ENCODE measurements at regions not wholly inside any gene's neighbourhood (a gene's known extent, or its start where the extent isn't known, plus 50 kb on each side); places are given as distances from the start of the nearest gene placed in this dataset.

DNA sequence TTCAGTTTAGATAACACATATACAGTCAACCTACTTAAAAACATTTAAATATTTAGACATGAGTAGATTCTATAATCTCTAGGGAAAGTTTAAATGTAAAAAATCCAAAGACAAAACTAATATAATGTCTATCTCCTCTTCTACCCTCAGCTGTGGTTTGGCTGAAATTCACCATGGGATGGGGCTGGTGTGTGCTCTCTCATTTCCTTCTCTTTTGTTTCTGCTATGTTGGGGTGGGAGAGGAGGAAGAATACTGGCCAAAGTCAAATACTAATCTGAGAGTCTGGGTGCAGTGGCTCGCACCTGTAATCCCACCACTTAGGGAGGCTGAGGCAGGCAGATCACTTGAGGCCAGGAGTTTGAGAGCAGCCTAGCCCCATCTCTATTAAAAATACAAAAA lies 1673.9 kb upstream of the SEL1L start:
- no peaks in the 10 kb centered on the region for H3K9me3 ChIP-seq (ENCODE audit: control insufficient read depth, insufficient read depth, low read depth, low read length)
- H3K4me3 ChIP-seq (ENCODE audit: low read depth, low read length) = no peak overlapping the region
- H3K36me3 ChIP-seq (ENCODE audit: control insufficient read depth in 2 of 2, insufficient read depth in 1 of 2, low read length in 2 of 2) = no peaks in the 10 kb centered on the region
- no peak overlapping the region for H3K27ac ChIP-seq (ENCODE audit: extremely low read depth, low read depth, low read length)
- TF ChIP-seq GLI2 (tag by site-specific recombination; IDR thresholded peaks at IDR 0.05; ENCODE audit: borderline replicate concordance, low read depth) = no peak
- TF ChIP-seq GFI1B (tag by site-specific recombination; IDR thresholded peaks at IDR 0.05) = no peak
- TF ChIP-seq, protein P1, sequence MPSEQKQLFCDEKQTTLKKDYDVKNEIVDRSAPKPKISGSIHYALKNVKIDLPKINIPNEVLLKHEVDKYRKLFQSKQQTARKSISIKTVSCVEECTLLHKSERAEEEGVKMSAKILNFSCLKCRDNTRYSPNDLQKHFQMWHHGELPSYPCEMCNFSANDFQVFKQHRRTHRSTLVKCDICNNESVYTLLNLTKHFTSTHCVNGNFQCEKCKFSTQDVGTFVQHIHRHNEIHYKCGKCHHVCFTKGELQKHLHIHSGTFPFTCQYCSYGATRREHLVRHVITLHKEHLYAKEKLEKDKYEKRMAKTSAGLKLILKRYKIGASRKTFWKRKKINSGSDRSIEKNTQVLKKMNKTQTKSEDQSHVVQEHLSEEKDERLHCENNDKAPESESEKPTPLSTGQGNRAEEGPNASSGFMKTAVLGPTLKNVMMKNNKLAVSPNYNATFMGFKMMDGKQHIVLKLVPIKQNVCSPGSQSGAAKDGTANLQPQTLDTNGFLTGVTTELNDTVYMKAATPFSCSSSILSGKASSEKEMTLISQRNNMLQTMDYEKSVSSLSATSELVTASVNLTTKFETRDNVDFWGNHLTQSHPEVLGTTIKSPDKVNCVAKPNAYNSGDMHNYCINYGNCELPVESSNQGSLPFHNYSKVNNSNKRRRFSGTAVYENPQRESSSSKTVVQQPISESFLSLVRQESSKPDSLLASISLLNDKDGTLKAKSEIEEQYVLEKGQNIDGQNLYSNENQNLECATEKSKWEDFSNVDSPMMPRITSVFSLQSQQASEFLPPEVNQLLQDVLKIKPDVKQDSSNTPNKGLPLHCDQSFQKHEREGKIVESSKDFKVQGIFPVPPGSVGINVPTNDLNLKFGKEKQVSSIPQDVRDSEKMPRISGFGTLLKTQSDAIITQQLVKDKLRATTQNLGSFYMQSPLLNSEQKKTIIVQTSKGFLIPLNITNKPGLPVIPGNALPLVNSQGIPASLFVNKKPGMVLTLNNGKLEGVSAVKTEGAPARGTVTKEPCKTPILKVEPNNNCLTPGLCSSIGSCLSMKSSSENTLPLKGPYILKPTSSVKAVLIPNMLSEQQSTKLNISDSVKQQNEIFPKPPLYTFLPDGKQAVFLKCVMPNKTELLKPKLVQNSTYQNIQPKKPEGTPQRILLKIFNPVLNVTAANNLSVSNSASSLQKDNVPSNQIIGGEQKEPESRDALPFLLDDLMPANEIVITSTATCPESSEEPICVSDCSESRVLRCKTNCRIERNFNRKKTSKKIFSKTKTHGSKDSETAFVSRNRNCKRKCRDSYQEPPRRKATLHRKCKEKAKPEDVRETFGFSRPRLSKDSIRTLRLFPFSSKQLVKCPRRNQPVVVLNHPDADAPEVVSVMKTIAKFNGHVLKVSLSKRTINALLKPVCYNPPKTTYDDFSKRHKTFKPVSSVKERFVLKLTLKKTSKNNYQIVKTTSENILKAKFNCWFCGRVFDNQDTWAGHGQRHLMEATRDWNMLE (tag by site-specific recombination; conservative IDR thresholded peaks at IDR 0.05; ENCODE audit: low read depth) = no peak
- TF ChIP-seq MEIS1 (CRISPR knock-in tag; IDR thresholded peaks at IDR 0.05; ENCODE audit: borderline replicate concordance) = no peak
- TF ChIP-seq SETDB1 (IDR thresholded peaks at IDR 0.05; ENCODE audit: insufficient read length, low read length) = no peak
- no peak for TF ChIP-seq ZNF155 (tag by site-specific recombination; IDR thresholded peaks at IDR 0.05)
- no peak for TF ChIP-seq OVOL3 (tag by site-specific recombination; IDR thresholded peaks at IDR 0.05)
- no peak for TF ChIP-seq ZNF311 (tag by site-specific recombination; IDR thresholded peaks at IDR 0.05; ENCODE audit: borderline replicate concordance)
- TF ChIP-seq KLF8 (tag by site-specific recombination; IDR thresholded peaks at IDR 0.05) = no peak
- TF ChIP-seq, protein P2, sequence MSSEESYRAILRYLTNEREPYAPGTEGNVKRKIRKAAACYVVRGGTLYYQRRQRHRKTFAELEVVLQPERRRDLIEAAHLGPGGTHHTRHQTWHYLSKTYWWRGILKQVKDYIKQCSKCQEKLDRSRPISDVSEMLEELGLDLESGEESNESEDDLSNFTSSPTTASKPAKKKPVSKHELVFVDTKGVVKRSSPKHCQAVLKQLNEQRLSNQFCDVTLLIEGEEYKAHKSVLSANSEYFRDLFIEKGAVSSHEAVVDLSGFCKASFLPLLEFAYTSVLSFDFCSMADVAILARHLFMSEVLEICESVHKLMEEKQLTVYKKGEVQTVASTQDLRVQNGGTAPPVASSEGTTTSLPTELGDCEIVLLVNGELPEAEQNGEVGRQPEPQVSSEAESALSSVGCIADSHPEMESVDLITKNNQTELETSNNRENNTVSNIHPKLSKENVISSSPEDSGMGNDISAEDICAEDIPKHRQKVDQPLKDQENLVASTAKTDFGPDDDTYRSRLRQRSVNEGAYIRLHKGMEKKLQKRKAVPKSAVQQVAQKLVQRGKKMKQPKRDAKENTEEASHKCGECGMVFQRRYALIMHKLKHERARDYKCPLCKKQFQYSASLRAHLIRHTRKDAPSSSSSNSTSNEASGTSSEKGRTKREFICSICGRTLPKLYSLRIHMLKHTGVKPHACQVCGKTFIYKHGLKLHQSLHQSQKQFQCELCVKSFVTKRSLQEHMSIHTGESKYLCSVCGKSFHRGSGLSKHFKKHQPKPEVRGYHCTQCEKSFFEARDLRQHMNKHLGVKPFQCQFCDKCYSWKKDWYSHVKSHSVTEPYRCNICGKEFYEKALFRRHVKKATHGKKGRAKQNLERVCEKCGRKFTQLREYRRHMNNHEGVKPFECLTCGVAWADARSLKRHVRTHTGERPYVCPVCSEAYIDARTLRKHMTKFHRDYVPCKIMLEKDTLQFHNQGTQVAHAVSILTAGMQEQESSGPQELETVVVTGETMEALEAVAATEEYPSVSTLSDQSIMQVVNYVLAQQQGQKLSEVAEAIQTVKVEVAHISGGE (tag by site-specific recombination; conservative IDR thresholded peaks at IDR 0.05; ENCODE audit: low read depth) = no peak
- TF ChIP-seq, protein P3, sequence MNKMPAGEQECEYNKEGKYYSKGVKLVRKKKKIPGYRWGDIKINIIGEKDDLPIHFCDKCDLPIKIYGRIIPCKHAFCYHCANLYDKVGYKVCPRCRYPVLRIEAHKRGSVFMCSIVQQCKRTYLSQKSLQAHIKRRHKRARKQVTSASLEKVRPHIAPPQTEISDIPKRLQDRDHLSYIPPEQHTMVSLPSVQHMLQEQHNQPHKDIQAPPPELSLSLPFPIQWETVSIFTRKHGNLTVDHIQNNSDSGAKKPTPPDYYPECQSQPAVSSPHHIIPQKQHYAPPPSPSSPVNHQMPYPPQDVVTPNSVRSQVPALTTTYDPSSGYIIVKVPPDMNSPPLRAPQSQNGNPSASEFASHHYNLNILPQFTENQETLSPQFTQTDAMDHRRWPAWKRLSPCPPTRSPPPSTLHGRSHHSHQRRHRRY (tag by site-specific recombination; IDR thresholded peaks at IDR 0.05) = no peak
- no peak for TF ChIP-seq ZNF48 (tag by site-specific recombination; IDR thresholded peaks at IDR 0.05)
- no peaks in the 10 kb centered on the region for H3K4me1 ChIP-seq (ENCODE audit: control insufficient read depth, insufficient read depth, low read length)
- ChIA-PET CTCF (no interaction called here), POLR2A (no interaction called here)

DNA sequence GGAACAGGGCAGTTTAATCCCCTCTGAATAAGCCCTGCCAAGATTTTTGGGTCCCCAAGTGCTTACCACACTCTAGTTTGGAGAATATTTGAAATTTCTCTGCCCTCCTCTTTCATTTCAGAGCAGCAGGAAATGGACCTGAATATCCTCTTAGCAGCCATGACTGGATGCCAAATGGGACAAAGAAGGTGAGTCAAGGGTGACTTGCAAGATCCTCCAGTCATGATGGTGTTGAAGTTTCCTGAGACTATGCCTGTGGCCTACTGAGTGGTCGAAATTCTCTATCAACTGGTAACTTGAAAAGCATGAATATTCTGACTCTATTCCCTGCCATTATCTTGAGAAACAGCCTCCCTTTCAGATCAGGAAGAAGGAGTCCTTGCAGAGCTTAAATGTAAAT lies 1674.7 kb upstream of the SEL1L start:
- no peaks in the 10 kb centered on the region for H3K9me3 ChIP-seq (ENCODE audit: control insufficient read depth, insufficient read depth, low read depth, low read length)
- CTCF ChIA-PET = no interaction called here
- no peak overlapping the region for H3K4me3 ChIP-seq (ENCODE audit: low read depth, low read length)
- POLR2A ChIA-PET = no interaction called here
- H3K27ac ChIP-seq (ENCODE audit: extremely low read depth, low read depth, low read length) = no peak overlapping the region
- no peaks in the 10 kb centered on the region for H3K36me3 ChIP-seq (ENCODE audit: control insufficient read depth in 2 of 2, insufficient read depth in 1 of 2, low read length in 2 of 2)
- no peak for TF ChIP-seq ZFP41 (tag by site-specific recombination; IDR thresholded peaks at IDR 0.05; ENCODE audit: borderline replicate concordance)
- TF ChIP-seq MEIS1 (CRISPR knock-in tag; IDR thresholded peaks at IDR 0.05; ENCODE audit: borderline replicate concordance) = no peak
- TF ChIP-seq ZNF776 (tag by site-specific recombination; IDR thresholded peaks at IDR 0.05; ENCODE audit: borderline replicate concordance) = no peak
- TF ChIP-seq ZNF394 (tag by site-specific recombination; IDR thresholded peaks at IDR 0.05; ENCODE audit: borderline replicate concordance) = no peak
- no peak for TF ChIP-seq ZNF623 (tag by site-specific recombination; IDR thresholded peaks at IDR 0.05)
- no peak for TF ChIP-seq ZNF473 (tag by site-specific recombination; IDR thresholded peaks at IDR 0.05)
- TF ChIP-seq, protein P4, sequence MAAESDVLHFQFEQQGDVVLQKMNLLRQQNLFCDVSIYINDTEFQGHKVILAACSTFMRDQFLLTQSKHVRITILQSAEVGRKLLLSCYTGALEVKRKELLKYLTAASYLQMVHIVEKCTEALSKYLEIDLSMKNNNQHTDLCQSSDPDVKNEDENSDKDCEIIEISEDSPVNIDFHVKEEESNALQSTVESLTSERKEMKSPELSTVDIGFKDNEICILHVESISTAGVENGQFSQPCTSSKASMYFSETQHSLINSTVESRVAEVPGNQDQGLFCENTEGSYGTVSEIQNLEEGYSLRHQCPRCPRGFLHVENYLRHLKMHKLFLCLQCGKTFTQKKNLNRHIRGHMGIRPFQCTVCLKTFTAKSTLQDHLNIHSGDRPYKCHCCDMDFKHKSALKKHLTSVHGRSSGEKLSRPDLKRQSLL (tag by site-specific recombination; IDR thresholded peaks at IDR 0.05) = no peak
- no peaks in the 10 kb centered on the region for H3K4me1 ChIP-seq (ENCODE audit: control insufficient read depth, insufficient read depth, low read length)
